Naive thymus-derived CD8-positive, alpha-beta T cell (primary cell): ENCODE measurements at regions not wholly inside any gene's neighbourhood (a gene's known extent, or its start where the extent isn't known, plus 50 kb on each side); places are given as distances from the start of the nearest gene placed in this dataset.
"Not testable (repeated sequence)": the region's sequence is repeated elsewhere in the genome, so short reads cannot be mapped to it uniquely, and the experiment has no call there.

ENCODE experiments used
- ATAC-seq, 2 donors: fragments of 150-1000 bp; cut with Tn5 transposase in 1 of 2; sonication (Bioruptor Pico), chemical (Tn5 transposase) in 1 of 2; 1 replicate in 1 of 2; 2 replicates in 1 of 2; pipeline ENCODE4 v1.10.0; 2021; ENCODE audit warnings: mild to moderate bottlenecking in 2 of 2, moderate library complexity in 2 of 2
- POLR2A ChIA-PET: fragments of 350-600 bp; sonication (Branson Sonifier 250); formaldehyde crosslinking; loops from one replicate; lab custom pipeline; 2021; ENCODE audit warnings: antibody characterized with exemption; lab: Charles Lee
- DNase-seq, 10 donors: peaks; one replicate each; pipeline versions ENCODE4 v3.0.0 to v3.0.0-alpha.2; 2020 to 2022
- H3K27ac Mint-ChIP-seq, 10 donors: one replicate each; pipeline ENCODE4 v1.8.0; 2020 to 2022; ENCODE audit warnings: mild to moderate bottlenecking in 10 of 10, mixed read lengths in 10 of 10, moderate library complexity in 4 of 10, inconsistent platforms in 1 of 10
- H3K27me3 Mint-ChIP-seq, 5 donors: one replicate each; pipeline ENCODE4 v1.8.0; 2021 to 2022; ENCODE audit warnings: mixed read lengths in 5 of 5
- H3K36me3 Mint-ChIP-seq, 3 donors: one replicate each; pipeline ENCODE4 v1.8.0; 2020 to 2022; ENCODE audit warnings: mixed read lengths in 3 of 3, mild to moderate bottlenecking in 2 of 3, inconsistent platforms in 1 of 3
- H3K4me1 Mint-ChIP-seq, 4 donors: one replicate each; pipeline ENCODE4 v1.8.0; 2021 to 2022; ENCODE audit warnings: mixed read lengths in 4 of 4
- H3K4me3 Mint-ChIP-seq, 10 donors: one replicate each; pipeline ENCODE4 v1.8.0; 2020 to 2022; ENCODE audit warnings: mild to moderate bottlenecking in 10 of 10, mixed read lengths in 10 of 10, moderate library complexity in 6 of 10, inconsistent platforms in 1 of 10
- H3K9me3 Mint-ChIP-seq, 9 donors: one replicate each; pipeline ENCODE4 v1.8.0; 2020 to 2022; ENCODE audit warnings: mixed read lengths in 9 of 9, mild to moderate bottlenecking in 3 of 9, inconsistent platforms in 1 of 9, moderate library complexity in 1 of 9

GRCh38 chr7:159335181-159335926 lies 190.7 kb upstream of the VIPR2 start:
- POLR2A ChIA-PET: not testable (repeated sequence)
- peak in 1 of 10 donors; percentile 1 for DNase-seq

GRCh38 chr7:159332854-159333479 lies 188.3 kb upstream of the VIPR2 start:
- POLR2A ChIA-PET, H3K4me1 Mint-ChIP-seq, H3K27ac Mint-ChIP-seq, H3K4me3 Mint-ChIP-seq, H3K36me3 Mint-ChIP-seq, DNase-seq, ATAC-seq: not testable (repeated sequence)
- H3K9me3 Mint-ChIP-seq: peaks cover 3 to 27% (median 9%) of the 10 kb centered on the region in 9 donors
- H3K27me3 Mint-ChIP-seq: peaks cover 0 to 11% (median 4%) of the 10 kb centered on the region in 5 donors

More at GRCh38 chr7:159335181-159335926, 190.7 kb upstream of the VIPR2 start:
- H3K4me3 Mint-ChIP-seq, H3K27ac Mint-ChIP-seq, ATAC-seq, H3K27me3 Mint-ChIP-seq, H3K4me1 Mint-ChIP-seq, H3K9me3 Mint-ChIP-seq, H3K36me3 Mint-ChIP-seq: not testable (repeated sequence)

GRCh38 chr7:159331462-159331861 lies 186.8 kb upstream of the VIPR2 start:
- no peak overlapping the region for H3K27ac Mint-ChIP-seq
- DNase-seq: no peak
- no peaks in the 10 kb centered on the region for H3K4me1 Mint-ChIP-seq
- H3K9me3 Mint-ChIP-seq: peaks cover 5 to 42% (median 19%) of the 10 kb centered on the region in 9 donors
- peaks cover 0 to 15% (median 0%) of the 10 kb centered on the region in 3 donors for H3K36me3 Mint-ChIP-seq
- H3K4me3 Mint-ChIP-seq: no peak overlapping the region
- ATAC-seq: no peak
- peaks cover 0 to 11% (median 4%) of the 10 kb centered on the region in 5 donors for H3K27me3 Mint-ChIP-seq
- POLR2A ChIA-PET: no interaction called here

- Mint-ChIP-seq H3K4me1 (no peaks in the 10 kb centered on the region), H3K27ac (no peak overlapping the region), H3K9me3 (peaks cover 4 to 51% (median 26%) of the 10 kb centered on the region in 9 donors), H3K36me3 (peaks cover 0 to 16% (median 0%) of the 10 kb centered on the region in 3 donors), H3K4me3 (no peak overlapping the region), H3K27me3 (peaks cover 0 to 11% (median 6%) of the 10 kb centered on the region in 5 donors)
- POLR2A ChIA-PET: no interaction called here
- DNase-seq: no peak
- ATAC-seq: no peak
Measured at GRCh38 chr7:159329818-159330378, 185.2 kb upstream of the VIPR2 start.

- Mint-ChIP-seq H3K36me3 (peaks cover 0 to 16% (median 0%) of the 10 kb centered on the region in 3 donors), H3K27ac (no peak overlapping the region), H3K4me1 (no peaks in the 10 kb centered on the region), H3K9me3 (peaks cover 2 to 49% (median 26%) of the 10 kb centered on the region in 9 donors), H3K4me3 (no peak overlapping the region), H3K27me3 (peaks cover 0 to 11% (median 3%) of the 10 kb centered on the region in 5 donors)
- POLR2A ChIA-PET: no interaction called here
- ATAC-seq (no peak), DNase-seq (no peak)
Measured at GRCh38 chr7:159328096-159328495, 183.4 kb upstream of the VIPR2 start.

- peaks cover 8 to 16% (median 14%) of the 10 kb centered on the region in 5 donors for H3K27me3 Mint-ChIP-seq
- DNase-seq (no peak), ATAC-seq (no peak)
- POLR2A ChIA-PET: no interaction called here
- H3K9me3 Mint-ChIP-seq: peaks cover 6 to 41% (median 23%) of the 10 kb centered on the region in 9 donors
- no peak overlapping the region for H3K4me3 Mint-ChIP-seq
- peaks cover 0 to 12% (median 0%) of the 10 kb centered on the region in 3 donors for H3K36me3 Mint-ChIP-seq
- H3K27ac Mint-ChIP-seq: no peak overlapping the region
- H3K4me1 Mint-ChIP-seq: no peaks in the 10 kb centered on the region
Measured at GRCh38 chr7:159323359-159323758, 178.7 kb upstream of the VIPR2 start.

DNA sequence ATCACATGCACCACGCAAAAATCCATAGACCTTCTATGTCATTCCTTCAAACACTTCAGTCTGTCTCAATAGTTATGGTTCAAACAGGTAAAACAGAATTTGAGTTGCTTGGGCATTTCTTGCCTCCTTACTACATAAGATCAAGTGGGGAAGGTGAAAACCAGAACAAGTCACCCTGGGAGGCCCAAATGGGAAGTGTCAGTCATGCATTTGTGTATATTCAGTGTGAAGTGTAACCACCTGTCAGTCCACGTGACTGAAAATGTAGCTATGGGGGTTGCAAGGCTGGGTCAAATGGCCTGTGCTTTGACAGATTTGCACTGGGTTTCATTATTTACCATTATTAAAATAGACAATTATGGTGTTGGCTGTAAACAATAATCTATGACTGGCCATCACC lies 176.6 kb upstream of the VIPR2 start:
- Mint-ChIP-seq H3K36me3 (peaks cover 0 to 5% (median 0%) of the 10 kb centered on the region in 3 donors), H3K4me3 (no peak overlapping the region), H3K27me3 (peaks cover 12 to 27% (median 14%) of the 10 kb centered on the region in 5 donors), H3K27ac (no peak overlapping the region), H3K9me3 (peaks cover 8 to 28% (median 17%) of the 10 kb centered on the region in 9 donors), H3K4me1 (no peaks in the 10 kb centered on the region)
- ATAC-seq (no peak), DNase-seq (no peak)
- POLR2A ChIA-PET: no interaction called here

- peaks cover 14 to 41% (median 16%) of the 10 kb centered on the region in 5 donors for H3K27me3 Mint-ChIP-seq
- POLR2A ChIA-PET: no interaction called here
- ATAC-seq: no peak
- H3K4me1 Mint-ChIP-seq: no peaks in the 10 kb centered on the region
- H3K27ac Mint-ChIP-seq: peak overlapping the region in 1 of 10 donors; percentile 24
- no peak for DNase-seq
- no peak overlapping the region for H3K4me3 Mint-ChIP-seq
- H3K36me3 Mint-ChIP-seq: peaks cover 0 to 5% (median 0%) of the 10 kb centered on the region in 3 donors
- H3K9me3 Mint-ChIP-seq: peaks cover 8 to 26% (median 13%) of the 10 kb centered on the region in 9 donors
Measured at GRCh38 chr7:159318682-159319351, 174.2 kb upstream of the VIPR2 start.

- Mint-ChIP-seq H3K4me1 (no peaks in the 10 kb centered on the region), H3K9me3 (peaks cover 8 to 25% (median 13%) of the 10 kb centered on the region in 9 donors), H3K4me3 (no peak overlapping the region), H3K27ac (no peak overlapping the region), H3K27me3 (peaks cover 12 to 41% (median 16%) of the 10 kb centered on the region in 5 donors), H3K36me3 (peaks cover 0 to 5% (median 0%) of the 10 kb centered on the region in 3 donors)
- POLR2A ChIA-PET: no interaction called here
- no peak for ATAC-seq
- DNase-seq: no peak
Measured at GRCh38 chr7:159317294-159317693, 172.6 kb upstream of the VIPR2 start.

DNA sequence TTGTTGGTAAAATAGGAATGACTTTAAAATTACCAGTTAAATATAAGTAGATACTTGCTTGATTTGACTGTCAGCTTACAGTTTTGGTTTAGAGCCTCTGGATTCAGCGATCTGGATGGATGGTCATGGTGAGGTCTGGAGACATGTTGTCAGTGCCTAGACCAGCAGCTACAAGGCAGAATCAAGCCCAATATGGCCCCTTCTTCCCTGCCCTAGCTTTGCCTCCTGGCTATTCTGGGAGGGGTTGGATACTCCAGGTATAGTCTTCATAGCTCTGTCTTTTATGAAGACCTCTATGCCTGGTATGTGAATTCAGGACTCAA lies 166.5 kb upstream of the VIPR2 start:
- H3K36me3 Mint-ChIP-seq: no peaks in the 10 kb centered on the region
- H3K4me3 Mint-ChIP-seq: no peak overlapping the region
- no peak for DNase-seq
- H3K27me3 Mint-ChIP-seq: peaks cover 7 to 34% (median 15%) of the 10 kb centered on the region in 5 donors
- H3K9me3 Mint-ChIP-seq: peaks cover 0 to 8% (median 2%) of the 10 kb centered on the region in 9 donors
- no peak for ATAC-seq
- no peak overlapping the region for H3K27ac Mint-ChIP-seq
- H3K4me1 Mint-ChIP-seq: no peaks in the 10 kb centered on the region
- POLR2A ChIA-PET: no interaction called here

DNA sequence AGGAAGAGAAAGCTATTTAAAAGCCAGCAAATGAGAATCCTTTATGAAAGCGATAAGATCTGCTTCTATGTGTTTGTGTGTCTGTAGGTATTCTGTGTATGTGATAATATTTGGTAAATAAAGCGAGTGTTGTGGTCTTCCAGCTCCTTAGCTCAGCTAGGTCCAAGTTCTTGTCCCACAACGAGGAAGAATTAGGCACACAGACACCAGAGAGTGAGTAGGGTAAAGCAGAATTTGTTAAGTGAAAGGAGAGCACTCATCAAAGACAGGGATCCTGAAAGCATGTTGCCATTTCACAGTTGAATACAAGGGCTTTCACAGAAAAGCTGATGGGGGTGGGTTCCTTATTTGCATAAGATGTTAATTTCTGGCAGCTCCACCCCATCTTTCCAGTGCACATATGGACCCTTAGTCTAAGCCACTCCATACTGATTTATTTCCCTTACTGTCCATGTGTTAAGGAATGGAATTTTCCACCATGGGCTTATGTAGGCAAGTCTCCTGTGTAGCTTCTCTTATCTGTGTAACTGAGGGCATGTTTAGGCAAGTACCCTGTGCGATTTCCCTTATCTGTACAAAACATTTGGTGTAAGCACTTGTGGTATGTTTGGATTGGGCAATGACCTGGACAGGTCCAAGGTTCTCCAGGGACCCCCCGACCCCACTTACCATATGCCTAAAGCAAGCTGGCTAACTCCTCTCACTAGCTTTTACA lies 165.9 kb upstream of the VIPR2 start:
- H3K4me1 Mint-ChIP-seq: no peaks in the 10 kb centered on the region
- POLR2A ChIA-PET: no interaction called here
- no peak overlapping the region for H3K4me3 Mint-ChIP-seq
- H3K9me3 Mint-ChIP-seq: peaks cover 0 to 8% (median 3%) of the 10 kb centered on the region in 9 donors
- H3K27me3 Mint-ChIP-seq: peaks cover 7 to 34% (median 15%) of the 10 kb centered on the region in 5 donors
- ATAC-seq: no peak
- DNase-seq: no peak
- peaks cover 0 to 1% (median 0%) of the 10 kb centered on the region in 3 donors for H3K36me3 Mint-ChIP-seq
- no peak overlapping the region for H3K27ac Mint-ChIP-seq

GRCh38 chr7:159309214-159309613 lies 164.5 kb upstream of the VIPR2 start:
- H3K36me3 Mint-ChIP-seq, H3K27ac Mint-ChIP-seq, H3K4me1 Mint-ChIP-seq, POLR2A ChIA-PET, DNase-seq, ATAC-seq, H3K4me3 Mint-ChIP-seq: not testable (repeated sequence)
- peaks cover 6 to 20% (median 12%) of the 10 kb centered on the region in 5 donors for H3K27me3 Mint-ChIP-seq
- peaks cover 0 to 10% (median 2%) of the 10 kb centered on the region in 9 donors for H3K9me3 Mint-ChIP-seq
